RWPE1 (cell line): ENCODE measurements at regions not wholly inside any gene's neighbourhood (a gene's known extent, or its start where the extent isn't known, plus 50 kb on each side); places are given as distances from the start of the nearest gene placed in this dataset.

Experiments
- CTCF ChIA-PET: fragments of 350-600 bp; sonication (Branson Sonifier 250); formaldehyde crosslinking; extraction: SDS; loops from one replicate; lab custom pipeline; 2021; lab: Yijun Ruan, JAX
- POLR2A ChIA-PET: fragments of 400-600 bp; formaldehyde crosslinking; extraction: SDS; loops from one replicate; lab custom pipeline; 2020; ENCODE audit warnings: antibody characterized with exemption; ENCODE audit not compliant: low non-redundant PET; lab: Yijun Ruan, JAX
- DNase-seq: peaks from one replicate; pipeline ENCODE4 v3.0.0; 2012; ENCODE audit warnings: low spot score
- H3K27ac ChIP-seq: fragments of 450-650 bp; 2 replicates; pipeline ENCODE4 v1.5.1; 2017
- TF ChIP-seq, protein P1 (sequence below): fragments of 450-650 bp; conservative IDR thresholded peaks from 2 replicates; pipeline ENCODE4 v1.5.1; 2017; ENCODE audit warnings: low read depth, mild to moderate bottlenecking

DNA sequence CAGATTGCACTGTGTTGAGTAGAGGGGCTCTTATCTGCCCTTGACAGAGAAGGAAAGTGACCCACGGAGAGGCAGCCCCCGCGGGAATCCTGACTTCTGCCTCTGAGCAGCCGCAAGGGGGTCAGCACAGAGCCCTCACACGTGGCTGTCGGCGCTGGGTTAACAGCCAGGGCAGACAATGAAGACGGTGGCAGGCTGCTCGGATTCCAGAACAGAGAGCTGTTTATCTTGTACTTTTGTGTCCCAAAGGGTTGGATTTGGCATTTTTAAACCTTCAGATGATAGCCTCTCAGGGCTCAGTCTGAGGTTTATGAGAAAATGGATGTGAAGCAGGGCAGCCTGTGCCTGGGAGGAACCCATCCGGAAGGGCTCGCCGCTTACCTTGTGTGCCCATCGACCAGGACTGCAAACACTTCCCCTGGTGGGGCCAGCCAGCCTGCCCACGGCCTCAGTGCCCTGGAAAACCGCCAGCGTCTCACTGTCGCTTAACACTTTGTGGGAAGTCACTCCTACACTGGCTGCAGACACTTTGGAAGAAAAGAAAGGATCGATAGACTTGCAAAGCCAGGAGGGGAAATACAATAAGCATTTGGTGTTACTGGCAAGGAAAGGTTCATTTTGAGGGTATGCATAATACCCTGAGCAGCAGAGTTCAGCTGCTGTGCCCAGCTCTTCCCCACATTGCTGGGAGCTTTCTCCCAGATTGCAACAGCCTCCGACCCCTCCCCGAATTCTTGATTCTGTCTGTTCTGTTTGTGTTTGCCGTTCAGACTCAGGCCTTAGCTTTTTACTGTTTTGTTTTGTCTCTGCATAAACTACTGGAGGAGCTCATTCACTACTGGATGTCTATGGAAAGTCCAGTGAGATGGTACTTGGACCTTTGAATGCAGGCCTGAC, 325.3 kb upstream of the MYT1L start:
- POLR2A ChIA-PET, result no interaction called here
- no peak for DNase-seq
- CTCF ChIA-PET, result no interaction called here
- H3K27ac ChIP-seq, result no peak overlapping the region
- TF ChIP-seq, protein P1, sequence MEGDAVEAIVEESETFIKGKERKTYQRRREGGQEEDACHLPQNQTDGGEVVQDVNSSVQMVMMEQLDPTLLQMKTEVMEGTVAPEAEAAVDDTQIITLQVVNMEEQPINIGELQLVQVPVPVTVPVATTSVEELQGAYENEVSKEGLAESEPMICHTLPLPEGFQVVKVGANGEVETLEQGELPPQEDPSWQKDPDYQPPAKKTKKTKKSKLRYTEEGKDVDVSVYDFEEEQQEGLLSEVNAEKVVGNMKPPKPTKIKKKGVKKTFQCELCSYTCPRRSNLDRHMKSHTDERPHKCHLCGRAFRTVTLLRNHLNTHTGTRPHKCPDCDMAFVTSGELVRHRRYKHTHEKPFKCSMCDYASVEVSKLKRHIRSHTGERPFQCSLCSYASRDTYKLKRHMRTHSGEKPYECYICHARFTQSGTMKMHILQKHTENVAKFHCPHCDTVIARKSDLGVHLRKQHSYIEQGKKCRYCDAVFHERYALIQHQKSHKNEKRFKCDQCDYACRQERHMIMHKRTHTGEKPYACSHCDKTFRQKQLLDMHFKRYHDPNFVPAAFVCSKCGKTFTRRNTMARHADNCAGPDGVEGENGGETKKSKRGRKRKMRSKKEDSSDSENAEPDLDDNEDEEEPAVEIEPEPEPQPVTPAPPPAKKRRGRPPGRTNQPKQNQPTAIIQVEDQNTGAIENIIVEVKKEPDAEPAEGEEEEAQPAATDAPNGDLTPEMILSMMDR, result no peak

DNA sequence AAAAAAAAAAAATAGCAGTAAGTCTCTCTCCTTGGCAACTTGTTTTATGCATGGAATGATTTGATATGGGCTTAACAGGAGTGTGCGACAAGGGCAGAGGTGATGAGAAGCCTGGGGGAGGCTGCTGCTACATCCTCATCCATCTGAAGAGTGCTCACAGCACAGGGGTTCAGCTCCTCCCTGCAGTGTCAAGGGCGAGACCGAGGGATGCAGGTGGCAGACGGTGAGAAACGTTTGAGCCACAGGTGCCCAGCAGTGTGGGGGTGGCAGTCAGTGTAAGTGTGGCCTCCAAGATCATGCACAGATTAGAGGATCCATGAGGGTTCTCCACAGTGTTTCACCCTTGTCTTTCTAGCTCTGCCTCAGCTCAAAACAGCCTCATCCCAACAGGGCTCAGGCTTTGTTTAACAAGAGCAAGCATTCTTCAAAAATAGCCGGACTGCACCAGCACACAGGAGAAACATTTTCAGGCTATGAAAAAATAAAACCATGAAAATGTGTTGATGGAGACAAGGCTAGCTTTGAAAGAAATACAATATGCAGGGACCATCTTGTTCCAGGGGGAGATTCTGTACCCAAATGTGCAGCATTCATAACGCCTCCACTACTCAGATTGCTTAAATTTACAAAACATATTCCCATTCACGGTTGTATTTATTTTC, 324.5 kb upstream of the MYT1L start:
- H3K27ac ChIP-seq, result no peak overlapping the region
- POLR2A ChIA-PET, result no interaction called here
- TF ChIP-seq, protein P1, result no peak
- no peak for DNase-seq
- CTCF ChIA-PET, result interaction anchor here (0.6 kb wide), 1 partner anchor 25 kb away, joined by 3 read pairs; no protein-coding TSS in a partner anchor

DNA sequence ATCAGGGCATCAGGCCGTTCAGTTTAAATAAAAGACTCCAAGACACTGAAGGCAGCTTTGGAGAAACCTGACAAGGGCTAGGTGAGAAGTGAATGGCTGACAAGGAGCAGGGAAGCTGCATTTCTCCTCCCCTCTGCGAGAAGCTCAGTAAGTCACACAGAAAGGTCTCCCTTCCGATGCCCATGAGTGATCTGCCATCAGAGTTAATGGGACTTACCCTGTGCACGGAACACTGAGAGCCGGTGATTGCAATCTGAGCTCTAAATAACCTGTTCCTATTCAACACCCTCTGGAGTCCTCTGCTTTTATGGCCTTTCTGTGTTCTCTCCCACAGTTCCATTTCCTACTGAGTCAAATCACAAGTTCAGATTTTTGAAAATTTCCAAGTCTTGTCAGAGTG, 322.2 kb upstream of the MYT1L start:
- no peak for DNase-seq
- H3K27ac ChIP-seq, result no peak overlapping the region
- TF ChIP-seq, protein P1, result no peak
- POLR2A ChIA-PET, result no interaction called here
- CTCF ChIA-PET, result no interaction called here

DNA sequence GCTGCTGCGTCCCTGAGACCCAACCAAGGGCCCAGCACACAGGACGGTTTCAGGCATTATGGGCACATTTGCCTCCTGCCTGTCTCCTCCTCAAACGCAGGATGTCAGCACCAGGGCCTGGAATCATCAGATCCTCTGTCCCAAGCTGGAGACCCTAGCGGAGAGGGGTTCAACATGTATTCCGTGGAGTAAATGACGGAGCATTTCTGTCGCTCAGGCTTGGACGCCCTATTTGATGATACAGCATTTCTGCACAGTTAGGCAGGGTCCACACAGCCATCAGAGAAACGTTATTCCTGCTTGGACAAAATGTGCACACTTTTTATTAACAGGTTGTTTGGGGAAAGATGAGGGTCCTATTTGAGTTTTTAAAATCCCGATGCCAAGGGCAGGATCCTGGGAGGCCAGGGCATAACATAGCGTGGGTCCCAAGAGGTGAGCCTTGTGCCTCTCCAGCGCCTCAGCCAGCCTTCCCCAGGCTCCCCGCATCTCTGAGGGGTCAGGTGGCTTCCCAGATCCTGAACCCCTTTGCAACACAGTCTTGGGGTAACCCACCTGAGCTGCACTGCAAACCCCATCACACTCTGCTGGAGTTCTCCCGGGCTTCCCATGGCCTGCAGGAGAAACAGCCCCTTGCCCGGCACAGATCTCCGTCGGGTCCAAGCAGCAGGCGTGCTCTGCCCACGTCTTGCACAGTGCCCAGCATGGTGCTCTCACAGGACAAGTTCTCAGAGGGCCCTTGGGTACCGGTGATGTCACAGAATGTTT, 319.7 kb upstream of the MYT1L start:
- POLR2A ChIA-PET, result no interaction called here
- TF ChIP-seq, protein P1, result no peak
- CTCF ChIA-PET, result no interaction called here
- H3K27ac ChIP-seq, result no peak overlapping the region
- DNase-seq, result no peak

DNA sequence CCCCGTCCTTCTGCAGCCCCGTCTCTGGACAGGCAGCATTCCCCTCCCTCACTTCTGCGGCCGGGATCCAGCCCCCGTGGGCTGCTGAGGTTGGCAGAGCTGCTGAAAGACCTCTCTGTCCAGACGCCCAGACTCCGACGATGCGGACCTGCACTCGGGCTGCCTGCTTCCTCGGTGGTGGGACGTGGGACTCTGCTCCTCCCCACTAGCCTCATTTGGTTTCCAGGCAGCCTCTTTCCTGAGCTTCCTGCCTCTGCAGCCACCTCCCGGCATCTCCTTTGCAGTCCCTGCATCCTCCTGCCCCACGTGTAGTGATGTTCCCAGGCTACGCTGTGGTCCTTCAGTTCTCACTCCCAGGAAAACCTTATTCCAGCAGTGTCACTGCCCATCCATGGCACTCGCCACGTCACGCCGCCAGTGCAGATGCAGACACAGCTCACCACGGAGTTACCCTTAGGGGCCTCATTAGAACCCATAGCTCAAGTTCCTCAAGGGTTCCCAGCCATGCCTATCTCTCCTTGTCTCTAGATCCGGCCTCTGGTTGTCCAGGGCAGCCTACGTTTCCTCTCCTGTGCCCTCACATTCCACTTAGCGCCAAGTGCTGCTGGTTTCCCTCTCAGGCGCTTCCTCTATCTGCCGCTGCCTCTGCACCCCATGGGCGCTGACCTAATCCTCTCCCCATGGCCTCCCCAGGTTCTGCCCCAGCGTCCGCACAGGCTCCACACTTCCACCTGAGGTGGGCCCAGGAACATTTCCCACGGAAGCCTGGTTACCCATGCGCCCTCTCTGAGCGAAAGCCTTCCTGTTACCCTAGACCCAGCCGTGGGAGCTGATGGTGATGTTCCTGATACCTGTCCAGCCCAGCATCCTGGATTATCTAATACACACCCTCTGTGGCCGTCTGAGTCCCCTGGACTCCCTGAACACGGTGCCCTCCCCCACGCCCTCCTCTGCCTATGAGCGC, 318.3 kb upstream of the MYT1L start:
- ChIA-PET CTCF (interaction anchor here (0.7 kb wide), 1 partner anchor 261 kb away, joined by 4 read pairs; no protein-coding TSS in a partner anchor), POLR2A (no interaction called here)
- no peak overlapping the region for H3K27ac ChIP-seq
- DNase-seq, result no peak
- TF ChIP-seq, protein P1, result no peak
